ENCODE measurements at regions not wholly inside any gene's neighbourhood (a gene's known extent, or its start where the extent isn't known, plus 50 kb on each side); places are given as distances from the start of the nearest gene placed in this dataset.
"Not testable (repeated sequence)": the region's sequence is repeated elsewhere in the genome, so short reads cannot be mapped to it uniquely, and the experiment has no call there.

GRCh38 chr4:52201715-52202114 lies 150.6 kb downstream of the SPATA18 start:
- TF ChIP-seq, protein P1, sequence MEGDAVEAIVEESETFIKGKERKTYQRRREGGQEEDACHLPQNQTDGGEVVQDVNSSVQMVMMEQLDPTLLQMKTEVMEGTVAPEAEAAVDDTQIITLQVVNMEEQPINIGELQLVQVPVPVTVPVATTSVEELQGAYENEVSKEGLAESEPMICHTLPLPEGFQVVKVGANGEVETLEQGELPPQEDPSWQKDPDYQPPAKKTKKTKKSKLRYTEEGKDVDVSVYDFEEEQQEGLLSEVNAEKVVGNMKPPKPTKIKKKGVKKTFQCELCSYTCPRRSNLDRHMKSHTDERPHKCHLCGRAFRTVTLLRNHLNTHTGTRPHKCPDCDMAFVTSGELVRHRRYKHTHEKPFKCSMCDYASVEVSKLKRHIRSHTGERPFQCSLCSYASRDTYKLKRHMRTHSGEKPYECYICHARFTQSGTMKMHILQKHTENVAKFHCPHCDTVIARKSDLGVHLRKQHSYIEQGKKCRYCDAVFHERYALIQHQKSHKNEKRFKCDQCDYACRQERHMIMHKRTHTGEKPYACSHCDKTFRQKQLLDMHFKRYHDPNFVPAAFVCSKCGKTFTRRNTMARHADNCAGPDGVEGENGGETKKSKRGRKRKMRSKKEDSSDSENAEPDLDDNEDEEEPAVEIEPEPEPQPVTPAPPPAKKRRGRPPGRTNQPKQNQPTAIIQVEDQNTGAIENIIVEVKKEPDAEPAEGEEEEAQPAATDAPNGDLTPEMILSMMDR (IDR thresholded peaks at IDR 0.05; ENCODE audit: unreplicated experiment): no peak
- H3K27me3 Mint-ChIP-seq (ENCODE audit: unreplicated experiment): peaks cover 6% of the 10 kb centered on the region

DNA sequence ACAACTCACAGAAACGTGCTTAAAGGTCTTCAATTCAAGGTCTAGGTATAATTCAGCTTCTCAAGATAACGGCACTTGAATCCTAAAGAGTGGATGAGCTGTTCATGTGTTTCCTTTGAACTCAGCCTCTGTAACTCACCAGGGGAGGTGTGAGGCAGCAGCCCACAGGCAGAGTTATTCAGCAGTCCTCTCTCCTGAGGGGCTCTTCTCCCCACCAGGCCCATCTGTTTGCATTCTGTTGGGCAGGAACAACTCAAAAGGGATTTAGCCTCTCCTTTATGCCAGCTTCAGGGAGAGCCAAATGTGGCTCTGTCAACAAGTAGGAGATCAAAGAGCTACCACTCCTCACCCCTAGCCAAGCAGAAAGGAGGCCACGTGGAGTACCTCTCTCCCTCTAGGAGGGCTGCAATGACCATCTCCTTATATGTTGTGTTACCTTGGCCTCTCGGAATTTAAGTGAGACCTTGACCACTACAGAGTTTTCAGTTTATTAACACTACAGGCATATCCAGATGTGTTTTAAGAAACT lies 151.2 kb downstream of the SPATA18 start:
- TF ChIP-seq, protein P1 (IDR thresholded peaks at IDR 0.05; ENCODE audit: unreplicated experiment): no peak
- H3K9me3 Mint-ChIP-seq (ENCODE audit: unreplicated experiment): no peaks in the 10 kb centered on the region
- H3K27ac Mint-ChIP-seq (ENCODE audit: unreplicated experiment): no peak overlapping the region
- peaks cover 6% of the 10 kb centered on the region for H3K4me1 Mint-ChIP-seq (ENCODE audit: unreplicated experiment)
- no peak overlapping the region for H3K4me3 Mint-ChIP-seq (ENCODE audit: unreplicated experiment)
- peaks cover 4% of the 10 kb centered on the region for H3K36me3 Mint-ChIP-seq (ENCODE audit: low read depth, unreplicated experiment)
- no peak for DNase-seq (ENCODE audit: low spot score)
- H3K27me3 Mint-ChIP-seq (ENCODE audit: unreplicated experiment): peaks cover 6% of the 10 kb centered on the region

More at GRCh38 chr4:52201715-52202114, 150.6 kb downstream of the SPATA18 start:
- peaks cover 6% of the 10 kb centered on the region for H3K4me1 Mint-ChIP-seq (ENCODE audit: unreplicated experiment)
- no peak overlapping the region for H3K27ac Mint-ChIP-seq (ENCODE audit: unreplicated experiment)
- peaks cover 4% of the 10 kb centered on the region for H3K36me3 Mint-ChIP-seq (ENCODE audit: low read depth, unreplicated experiment)
- H3K9me3 Mint-ChIP-seq (ENCODE audit: unreplicated experiment): no peaks in the 10 kb centered on the region
- H3K4me3 Mint-ChIP-seq (ENCODE audit: unreplicated experiment): no peak overlapping the region
- DNase-seq (ENCODE audit: low spot score): no peak

DNA sequence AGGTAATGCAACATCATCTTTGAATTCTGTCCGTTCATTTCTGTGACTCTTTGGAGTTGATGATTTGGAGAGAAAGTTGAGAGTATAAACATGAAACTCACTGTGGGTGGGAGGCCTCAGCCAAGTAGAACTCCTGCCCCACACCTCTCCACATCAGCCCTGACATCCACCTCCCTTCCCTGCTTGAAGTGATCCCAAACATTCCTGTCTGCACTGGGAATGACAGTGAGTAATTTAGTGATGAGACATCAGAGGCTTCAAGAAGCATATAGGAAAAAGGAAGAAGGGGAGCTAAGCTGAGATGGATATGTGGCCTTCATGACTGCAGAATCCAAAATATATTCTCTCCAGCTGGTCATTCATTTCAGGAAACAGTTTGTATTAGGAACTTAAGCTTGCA lies 151.8 kb downstream of the SPATA18 start:
- H3K36me3 Mint-ChIP-seq (ENCODE audit: low read depth, unreplicated experiment): peaks cover 4% of the 10 kb centered on the region
- H3K27ac Mint-ChIP-seq (ENCODE audit: unreplicated experiment): no peak overlapping the region

DNA sequence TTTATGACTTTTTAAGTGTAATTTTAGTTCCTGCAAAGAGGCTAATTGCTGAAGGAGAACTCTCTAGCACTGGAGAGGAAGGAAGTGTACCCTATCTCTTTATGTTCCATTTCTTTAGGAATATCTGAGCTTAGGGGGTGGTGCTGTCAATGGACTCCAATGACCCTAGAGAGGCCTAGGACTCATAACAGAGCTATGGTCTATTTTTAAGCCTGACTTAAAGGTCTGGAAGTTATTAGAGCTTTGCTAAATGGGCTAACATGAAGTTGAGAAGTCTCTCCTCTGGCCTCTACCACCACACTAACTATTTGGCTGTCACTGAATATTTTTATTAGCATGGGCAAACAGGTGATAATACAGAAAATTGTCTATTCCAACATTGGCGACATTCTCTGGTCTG lies 152.2 kb downstream of the SPATA18 start:
- Mint-ChIP-seq H3K4me1 (ENCODE audit: unreplicated experiment) (peaks cover 6% of the 10 kb centered on the region), H3K27me3 (ENCODE audit: unreplicated experiment) (peaks cover 4% of the 10 kb centered on the region), H3K36me3 (ENCODE audit: low read depth, unreplicated experiment) (peaks cover 4% of the 10 kb centered on the region), H3K9me3 (ENCODE audit: unreplicated experiment) (no peaks in the 10 kb centered on the region), H3K27ac (ENCODE audit: unreplicated experiment) (no peak overlapping the region), H3K4me3 (ENCODE audit: unreplicated experiment) (no peak overlapping the region)
- DNase-seq (ENCODE audit: low spot score): no peak
- TF ChIP-seq, protein P1 (IDR thresholded peaks at IDR 0.05; ENCODE audit: unreplicated experiment): no peak

More for the DNA sequence above, 151.8 kb downstream of the SPATA18 start:
- H3K4me1 Mint-ChIP-seq (ENCODE audit: unreplicated experiment): peaks cover 6% of the 10 kb centered on the region
- DNase-seq (ENCODE audit: low spot score): no peak
- peaks cover 4% of the 10 kb centered on the region for H3K27me3 Mint-ChIP-seq (ENCODE audit: unreplicated experiment)
- no peaks in the 10 kb centered on the region for H3K9me3 Mint-ChIP-seq (ENCODE audit: unreplicated experiment)
- TF ChIP-seq, protein P1 (IDR thresholded peaks at IDR 0.05; ENCODE audit: unreplicated experiment): no peak
- H3K4me3 Mint-ChIP-seq (ENCODE audit: unreplicated experiment): no peak overlapping the region

DNA sequence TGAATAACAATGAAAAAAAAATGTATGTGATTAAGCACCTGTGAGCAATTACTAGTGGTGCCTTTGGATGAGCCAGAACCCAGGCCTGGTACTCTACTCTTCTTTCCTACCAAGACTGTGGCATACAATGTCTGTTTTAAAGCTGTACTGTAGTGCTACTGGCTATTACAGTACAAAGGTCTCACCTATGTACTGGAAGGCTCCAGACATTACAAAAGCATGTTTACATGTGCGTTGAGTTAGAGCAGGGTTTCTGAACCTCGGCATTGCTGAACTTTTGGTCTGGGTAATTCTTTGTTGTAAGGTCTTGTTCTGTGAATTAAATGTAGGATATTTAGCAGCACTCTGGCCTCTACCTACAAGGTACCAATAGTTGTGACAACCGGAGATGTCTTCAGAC lies 153.8 kb downstream of the SPATA18 start:
- Mint-ChIP-seq H3K36me3 (ENCODE audit: low read depth, unreplicated experiment) (no peaks in the 10 kb centered on the region), H3K27ac (ENCODE audit: unreplicated experiment) (no peak overlapping the region), H3K27me3 (ENCODE audit: unreplicated experiment) (peaks cover 3% of the 10 kb centered on the region), H3K9me3 (ENCODE audit: unreplicated experiment) (no peaks in the 10 kb centered on the region), H3K4me1 (ENCODE audit: unreplicated experiment) (peaks cover 6% of the 10 kb centered on the region), H3K4me3 (ENCODE audit: unreplicated experiment) (no peak overlapping the region)
- DNase-seq (ENCODE audit: low spot score): no peak
- TF ChIP-seq, protein P1 (IDR thresholded peaks at IDR 0.05; ENCODE audit: unreplicated experiment): no peak

DNA sequence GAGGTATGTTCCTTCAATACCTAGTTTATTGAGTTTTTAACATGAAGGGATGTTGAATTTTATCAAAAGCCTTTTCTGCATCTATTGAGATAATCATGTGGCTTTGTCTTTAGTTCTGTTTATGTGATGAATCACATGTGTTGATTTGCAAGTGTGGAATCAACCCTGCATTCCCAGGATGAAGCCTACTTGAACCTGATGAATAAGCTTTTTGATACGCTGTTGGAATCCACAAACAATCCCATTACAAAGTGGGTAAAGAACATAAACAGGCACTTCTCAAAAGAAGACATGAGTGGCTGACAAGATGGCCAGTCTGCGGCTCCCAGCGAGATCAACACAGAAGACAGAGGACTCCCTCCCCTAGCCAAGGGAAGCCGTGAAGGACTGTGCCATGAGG lies 156.0 kb downstream of the SPATA18 start:
- H3K27ac Mint-ChIP-seq (ENCODE audit: unreplicated experiment); DNase-seq (ENCODE audit: low spot score); H3K9me3 Mint-ChIP-seq (ENCODE audit: unreplicated experiment); H3K4me1 Mint-ChIP-seq (ENCODE audit: unreplicated experiment); H3K36me3 Mint-ChIP-seq (ENCODE audit: low read depth, unreplicated experiment); H3K4me3 Mint-ChIP-seq (ENCODE audit: unreplicated experiment); H3K27me3 Mint-ChIP-seq (ENCODE audit: unreplicated experiment): not testable (repeated sequence)

Data from endothelial cell (in vitro differentiated cells).